Keratinocyte (primary cell): ENCODE measurements at regions not wholly inside any gene's neighbourhood (a gene's known extent, or its start where the extent isn't known, plus 50 kb on each side); places are given as distances from the start of the nearest gene placed in this dataset.

Source experiments
- DNase-seq: peaks from one replicate; pipeline ENCODE4 v3.0.0-alpha.2; 2011; ENCODE audit warnings: low read depth, missing footprints, low spot score
- FAIRE-seq: peaks from 2 replicates; lab custom pipeline; 2011; peaks lifted over from hg19 to GRCh38; lab: Jason Lieb, UNC
- H2AFZ ChIP-seq: 2 replicates; pipeline ENCODE4 v1.6.0; 2012; ENCODE audit warnings: low read length, control low read depth, inconsistent platforms; ENCODE audit not compliant: control insufficient read depth
- H3K27ac ChIP-seq: 2 replicates; pipeline ENCODE4 v1.5.1; 2011; ENCODE audit warnings: low read length; ENCODE audit not compliant: control insufficient read depth, insufficient read depth
- H3K27me3 ChIP-seq: 3 replicates; pipeline ENCODE4 v1.6.0; 2011; ENCODE audit warnings: low read length; ENCODE audit not compliant: control insufficient read depth, insufficient read depth; ENCODE audit errors: extremely low read depth
- H3K36me3 ChIP-seq, 2 experiments: 2 replicates in 1 of 2; 3 replicates in 1 of 2; pipeline ENCODE4 v1.5.1; 2011; ENCODE audit warnings: low read length in 2 of 2, mild to moderate bottlenecking in 1 of 2; ENCODE audit not compliant: control insufficient read depth in 2 of 2, insufficient read depth in 2 of 2; ENCODE audit errors: extremely low read depth in 1 of 2
- H3K4me1 ChIP-seq: 3 replicates; pipeline ENCODE4 v1.5.1; 2011; ENCODE audit warnings: low read length; ENCODE audit not compliant: control insufficient read depth, insufficient read depth; ENCODE audit errors: extremely low read depth
- H3K4me2 ChIP-seq: 3 replicates; pipeline ENCODE4 v1.6.0; 2011; ENCODE audit warnings: low read depth, low read length; ENCODE audit not compliant: control insufficient read depth, insufficient read depth; ENCODE audit errors: extremely low read depth
- H3K4me3 ChIP-seq, 3 experiments: fragments of 200-600 bp in 1 of 3; sonication (generic) in 1 of 3; 2 replicates in 2 of 3; 3 replicates in 1 of 3; pipeline ENCODE4 v1.5.1; 2011 to 2016; ENCODE audit warnings: low read length in 3 of 3, mild to moderate bottlenecking in 3 of 3, control low read depth in 2 of 3, inconsistent platforms in 1 of 3, low read depth in 1 of 3, mixed read lengths in 1 of 3, mixed run types in 1 of 3, moderate library complexity in 1 of 3; ENCODE audit not compliant: control insufficient read depth in 2 of 3, insufficient read depth in 2 of 3; ENCODE audit errors: extremely low read depth in 1 of 3
- H3K79me2 ChIP-seq: 2 replicates; pipeline ENCODE4 v1.6.0; 2012; ENCODE audit warnings: low read length; ENCODE audit not compliant: control insufficient read depth, insufficient read depth
- H3K9ac ChIP-seq: 3 replicates; pipeline ENCODE4 v1.6.0; 2011; ENCODE audit warnings: low read length; ENCODE audit not compliant: control insufficient read depth, insufficient read depth; ENCODE audit errors: extremely low read depth
- H3K9me1 ChIP-seq: 3 replicates; pipeline ENCODE4 v1.6.0; 2011; ENCODE audit warnings: low read length; ENCODE audit not compliant: control insufficient read depth, insufficient read depth; ENCODE audit errors: extremely low read depth
- H3K9me3 ChIP-seq: 2 replicates; pipeline ENCODE4 v1.5.1; 2012; ENCODE audit warnings: low read depth, low read length; ENCODE audit not compliant: control insufficient read depth
- H4K20me1 ChIP-seq: 3 replicates; pipeline ENCODE4 v1.6.0; 2011; ENCODE audit warnings: low read length; ENCODE audit not compliant: control insufficient read depth, insufficient read depth; ENCODE audit errors: extremely low read depth
- CTCF ChIP-seq, 3 experiments: IDR thresholded peaks in 1 of 3; conservative IDR thresholded peaks in 1 of 3; optimal IDR thresholded peaks in 1 of 3; 2 replicates in 2 of 3; 3 replicates in 1 of 3; pipeline versions ENCODE3 to v1.5.1; 2011; ENCODE audit warnings: low read length in 3 of 3, mild to moderate bottlenecking in 3 of 3, moderate library complexity in 2 of 3, control low read depth in 1 of 3, inconsistent platforms in 1 of 3; ENCODE audit not compliant: insufficient read depth in 2 of 3; ENCODE audit errors: extremely low read depth in 1 of 3
- EZH2 ChIP-seq: IDR thresholded peaks from one replicate; pipeline ENCODE4 v1.6.1; 2012; ENCODE audit warnings: inconsistent platforms, mild to moderate bottlenecking, low read length, moderate library complexity
- dilution Hi-C: fragments of 300-500 bp; cut with MboI; formaldehyde crosslinking; loops from one replicate; pipeline ENCODE4 v1.7.0; 2020; ENCODE audit warnings: low sequenced_read_pairs; ENCODE audit not compliant: extremely low pct_ligation_motif_present

GRCh38 chr9:602716-603115 lies 238.8 kb upstream of the DMRT1 start:
- Histone ChIP-seq H3K4me2 (no peak overlapping the region), H3K27me3 (no peaks in the 10 kb centered on the region), H3K9me1 (no peaks in the 10 kb centered on the region), H3K36me3 (no peaks in the 10 kb centered on the region), H3K27ac (no peak overlapping the region), H2AFZ (no peak overlapping the region), H4K20me1 (no peaks in the 10 kb centered on the region), H3K79me2 (peaks cover 1% of the 10 kb centered on the region), H3K9ac (no peak overlapping the region), H3K9me3 (no peaks in the 10 kb centered on the region), H3K4me3 (no peak overlapping the region), H3K4me1 (peaks cover 14% of the 10 kb centered on the region)
- no peak for DNase-seq
- no peak for FAIRE-seq
- TF ChIP-seq EZH2, result no peak
- no peak for TF ChIP-seq CTCF (optimal IDR thresholded peaks at IDR 0.05 in 1 of 3, IDR thresholded peaks at IDR 0.05 in 1 of 3, conservative IDR thresholded peaks at IDR 0.05 in 1 of 3; ENCODE audit: extremely low read depth in 1 of 3, insufficient read depth in 2 of 3, low read length in 3 of 3)
- dilution Hi-C loops, result no loop called here

GRCh38 chr9:603126-603525 lies 238.4 kb upstream of the DMRT1 start:
- H3K4me1 ChIP-seq, result peaks cover 16% of the 10 kb centered on the region
- no peak overlapping the region for H3K27ac ChIP-seq
- no peak overlapping the region for H3K4me2 ChIP-seq
- peaks cover 1% of the 10 kb centered on the region for H3K79me2 ChIP-seq
- H3K9me3 ChIP-seq, result no peaks in the 10 kb centered on the region
- H2AFZ ChIP-seq, result no peak overlapping the region
- DNase-seq (no peak), FAIRE-seq (no peak)
- no peaks in the 10 kb centered on the region for H3K27me3 ChIP-seq
- no peak overlapping the region for H3K9ac ChIP-seq
- H3K36me3 ChIP-seq, result no peaks in the 10 kb centered on the region
- dilution Hi-C loops, result no loop called here
- H3K9me1 ChIP-seq, result no peaks in the 10 kb centered on the region
- H4K20me1 ChIP-seq, result no peaks in the 10 kb centered on the region
- H3K4me3 ChIP-seq, result no peak overlapping the region
- TF ChIP-seq CTCF (optimal IDR thresholded peaks at IDR 0.05 in 1 of 3, IDR thresholded peaks at IDR 0.05 in 1 of 3, conservative IDR thresholded peaks at IDR 0.05 in 1 of 3; ENCODE audit: extremely low read depth in 1 of 3, insufficient read depth in 2 of 3, low read length in 3 of 3) (no peak), EZH2 (no peak)
